ENCODE measurements at regions not wholly inside any gene's neighbourhood (a gene's known extent, or its start where the extent isn't known, plus 50 kb on each side); places are given as distances from the start of the nearest gene placed in this dataset.

- intact Hi-C loops (cut with DNase I), result no loop called here
- no peak for TF ChIP-seq POLR2A (IDR thresholded peaks at IDR 0.05)
- TF ChIP-seq POLR2AphosphoS5 (IDR thresholded peaks at IDR 0.05; ENCODE audit: insufficient read depth in 1 of 2, low read depth in 1 of 2), result no peak
- no peak for TF ChIP-seq CTCF (IDR thresholded peaks at IDR 0.05)
- no peak for DNase-seq (ENCODE audit: extremely low spot score in 2 of 2)
Measured at GRCh38 chr1:190649553-190649952, 171.9 kb upstream of the BRINP3 start.

GRCh38 chr1:190658907-190659306, 181.2 kb upstream of the BRINP3 start:
- Histone ChIP-seq H3K9me3 (no peaks in the 10 kb centered on the region), H3K4me3 (no peak overlapping the region), H3K36me3 (no peaks in the 10 kb centered on the region), H3K4me1 (no peaks in the 10 kb centered on the region), H3K27me3 (no peaks in the 10 kb centered on the region), H3K27ac (no peak overlapping the region)
- intact Hi-C loops (cut with DNase I), result no loop called here
- TF ChIP-seq POLR2AphosphoS5 (IDR thresholded peaks at IDR 0.05; ENCODE audit: insufficient read depth in 1 of 2, low read depth in 1 of 2), result no peak
- no peak for TF ChIP-seq POLR2A (IDR thresholded peaks at IDR 0.05)
- no peak for TF ChIP-seq CTCF (IDR thresholded peaks at IDR 0.05)
- DNase-seq (ENCODE audit: extremely low spot score in 2 of 2), result no peak

More at GRCh38 chr1:190649553-190649952, 171.9 kb upstream of the BRINP3 start:
- Histone ChIP-seq H3K36me3 (no peaks in the 10 kb centered on the region), H3K4me1 (no peaks in the 10 kb centered on the region), H3K27ac (no peak overlapping the region), H3K27me3 (no peaks in the 10 kb centered on the region), H3K9me3 (no peaks in the 10 kb centered on the region), H3K4me3 (no peak overlapping the region)

- no peaks in the 10 kb centered on the region for H3K4me1 ChIP-seq
- no peaks in the 10 kb centered on the region for H3K27me3 ChIP-seq
- no peaks in the 10 kb centered on the region for H3K9me3 ChIP-seq
- H3K36me3 ChIP-seq, result no peaks in the 10 kb centered on the region
- no peak overlapping the region for H3K27ac ChIP-seq
- TF ChIP-seq POLR2AphosphoS5 (IDR thresholded peaks at IDR 0.05; ENCODE audit: insufficient read depth in 1 of 2, low read depth in 1 of 2) (no peak), CTCF (IDR thresholded peaks at IDR 0.05) (no peak), POLR2A (IDR thresholded peaks at IDR 0.05) (no peak)
- DNase-seq (ENCODE audit: extremely low spot score in 2 of 2), result no peak
- intact Hi-C loops (cut with DNase I), result no loop called here
- no peak overlapping the region for H3K4me3 ChIP-seq
Measured at GRCh38 chr1:190663962-190664361, 186.3 kb upstream of the BRINP3 start.

GRCh38 chr1:190665045-190665444, 187.4 kb upstream of the BRINP3 start:
- intact Hi-C loops (cut with DNase I), result no loop called here
- no peaks in the 10 kb centered on the region for H3K36me3 ChIP-seq
- no peaks in the 10 kb centered on the region for H3K27me3 ChIP-seq
- no peaks in the 10 kb centered on the region for H3K4me1 ChIP-seq
- no peak overlapping the region for H3K4me3 ChIP-seq
- H3K27ac ChIP-seq, result no peak overlapping the region
- H3K9me3 ChIP-seq, result no peaks in the 10 kb centered on the region
- no peak for TF ChIP-seq POLR2A (IDR thresholded peaks at IDR 0.05)
- no peak for TF ChIP-seq CTCF (IDR thresholded peaks at IDR 0.05)
- no peak for DNase-seq (ENCODE audit: extremely low spot score in 2 of 2)

GRCh38 chr1:190667914-190668313, 190.2 kb upstream of the BRINP3 start:
- H3K4me3 ChIP-seq, result no peak overlapping the region
- DNase-seq (ENCODE audit: extremely low spot score in 2 of 2), result no peak
- TF ChIP-seq POLR2A (IDR thresholded peaks at IDR 0.05), result no peak
- no peak for TF ChIP-seq CTCF (IDR thresholded peaks at IDR 0.05)
- H3K9me3 ChIP-seq, result no peaks in the 10 kb centered on the region
- no peaks in the 10 kb centered on the region for H3K36me3 ChIP-seq
- H3K27ac ChIP-seq, result no peak overlapping the region
- intact Hi-C loops (cut with DNase I), result no loop called here
- H3K27me3 ChIP-seq, result no peaks in the 10 kb centered on the region
- no peaks in the 10 kb centered on the region for H3K4me1 ChIP-seq

Measured in vagina (tissue), 2 donors.